ENCODE measurements at regions not wholly inside any gene's neighbourhood (a gene's known extent, or its start where the extent isn't known, plus 50 kb on each side); places are given as distances from the start of the nearest gene placed in this dataset.

DNA sequence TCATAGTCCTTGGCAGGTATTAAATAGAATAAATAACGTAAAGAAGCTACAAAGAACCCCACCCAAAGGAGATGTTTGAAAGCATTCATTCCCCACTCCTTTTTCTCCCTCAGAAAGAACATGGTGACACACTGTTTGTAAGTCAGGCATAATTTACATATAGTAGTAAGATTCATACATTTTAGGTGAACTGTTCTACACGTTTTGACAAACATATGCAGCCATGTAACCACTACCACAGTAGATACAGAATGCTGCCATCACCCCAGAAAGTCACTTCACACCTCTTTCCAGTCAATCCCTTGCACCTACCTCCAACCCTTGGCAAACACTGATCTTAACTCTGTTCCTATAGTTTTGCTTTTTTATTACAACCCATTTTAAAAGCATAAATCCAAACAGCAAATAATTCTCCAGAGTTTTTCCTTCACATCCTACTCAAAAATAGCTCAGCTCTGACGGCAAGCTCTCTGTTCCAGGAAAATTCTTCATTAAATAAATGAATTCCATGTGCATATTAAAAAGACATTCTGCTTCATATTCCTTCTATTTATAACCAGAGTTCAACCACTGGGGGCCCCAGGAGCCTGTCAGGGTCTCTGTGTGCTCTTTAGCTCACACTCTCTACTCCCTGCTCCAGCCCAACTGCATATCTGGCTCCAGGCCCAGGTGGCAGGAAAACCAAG lies 258.8 kb downstream of the PLPP3 start:
- TF ChIP-seq CTCF (IDR thresholded peaks at IDR 0.05; ENCODE audit: low read depth, low read length) (no peak), EZH2phosphoT487 (IDR thresholded peaks at IDR 0.05; ENCODE audit: low read depth) (no peak)

Data from OCI-LY3 (cell line).